Lower leg skin (tissue), 3 donors: ENCODE measurements at regions not wholly inside any gene's neighbourhood (a gene's known extent, or its start where the extent isn't known, plus 50 kb on each side); places are given as distances from the start of the nearest gene placed in this dataset.

Experiments used
- CTCF ChIP-seq, 3 donors: fragments of 450-650 bp; IDR thresholded peaks; one replicate each; pipeline ENCODE4 v1.5.1; 2016; ENCODE audit warnings: antibody characterized with exemption in 3 of 3, mild to moderate bottlenecking in 3 of 3, moderate library complexity in 2 of 3
- POLR2A ChIP-seq, 2 donors: fragments of 450-650 bp; IDR thresholded peaks; one replicate each; pipeline ENCODE4 v1.6.1; 2016 to 2017; ENCODE audit warnings: antibody characterized with exemption in 2 of 2, mild to moderate bottlenecking in 1 of 2, moderate library complexity in 1 of 2

GRCh38 chr14:49478784-49479183 lies 107.4 kb downstream of the RPS29 start:
- TF ChIP-seq CTCF (IDR thresholded peaks at IDR 0.05) (no peak), POLR2A (IDR thresholded peaks at IDR 0.05) (no peak)
